NCI-H1694 treated with DMSO at 0.1 percent for 48 hours (cell line): ENCODE measurements at regions not wholly inside any gene's neighbourhood (a gene's known extent, or its start where the extent isn't known, plus 50 kb on each side); places are given as distances from the start of the nearest gene placed in this dataset.

ENCODE experiments used
- DNase-seq: peaks from one replicate; lab custom pipeline; 2025; lab: John Stamatoyannopoulos, UW

DNA sequence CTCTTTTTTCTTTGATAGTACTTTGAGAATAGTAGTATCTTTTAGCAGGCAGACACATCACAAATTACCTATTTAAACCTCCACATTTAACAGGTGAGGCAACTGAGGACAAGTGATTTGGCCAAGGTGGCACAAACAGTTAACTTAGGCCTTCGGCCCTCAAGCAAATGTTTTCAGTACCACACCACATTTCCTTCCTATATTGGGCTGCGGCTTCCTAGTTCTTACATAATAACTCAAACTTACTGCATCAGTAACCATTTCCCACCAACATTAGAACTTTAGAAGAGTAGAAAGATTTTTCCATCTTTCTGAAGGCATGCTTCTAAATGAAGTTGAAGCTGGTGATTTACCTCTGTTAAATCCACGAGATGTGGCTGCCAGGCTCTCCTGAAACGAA is 63.2 kb upstream of the SLC4A4 start:
- no peak for DNase-seq

DNA sequence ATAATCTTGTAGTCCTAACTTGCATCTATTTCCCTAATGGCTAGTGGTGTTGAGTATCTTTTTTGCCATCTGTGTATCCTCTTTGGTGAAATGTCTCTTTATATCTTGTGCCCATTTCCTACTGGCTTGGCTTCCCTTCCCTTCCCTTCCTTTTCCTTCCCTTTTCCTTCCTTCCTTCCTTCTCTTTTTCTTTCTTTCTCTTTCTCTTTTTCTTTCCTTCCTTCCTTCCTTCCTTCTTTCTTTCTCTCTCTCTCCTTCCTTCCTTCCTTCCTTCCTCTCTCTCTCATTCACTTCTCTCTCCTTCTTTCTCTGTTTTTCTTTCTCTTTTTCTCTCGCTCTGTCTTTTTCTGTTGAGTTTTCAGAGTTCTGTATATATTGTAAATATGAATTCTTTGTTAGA is 61.5 kb upstream of the SLC4A4 start:
- no peak for DNase-seq

GRCh38 chr4:71283642-71284257 is 55.1 kb upstream of the SLC4A4 start:
- DNase-seq = no peak

- DNase-seq = no peak
Measured at GRCh38 chr4:71287305-71287704, 51.5 kb upstream of the SLC4A4 start.

- no peak for DNase-seq
Measured at GRCh38 chr4:71288875-71289274, 49.9 kb upstream of the SLC4A4 start.
